HepG2 (cell line): ENCODE measurements at regions not wholly inside any gene's neighbourhood (a gene's known extent, or its start where the extent isn't known, plus 50 kb on each side); places are given as distances from the start of the nearest gene placed in this dataset.

Experiments used
- ATAC-seq: fragments of 200-7000 bp; cut with Tn5 transposase; 3 replicates; pipeline ENCODE4 v1.9.1; 2020; ENCODE audit warnings: mild to moderate bottlenecking, moderate library complexity
- BruUV-seq: library from RNA; stranded (reverse); fragments of 400-500 nt; replicated peaks from 2 replicates; lab custom pipeline; 2021; lab: Mats Ljungman, UMichigan
- CTCF ChIA-PET: fragments of 300-600 bp; formaldehyde crosslinking; extraction: SDS; loops from one replicate; lab custom pipeline; 2021; ENCODE audit warnings: low total read pairs, inconsistent platforms, low intra/inter-chr PET ratio; lab: Yijun Ruan, JAX
- POLR2A ChIA-PET: fragments of 350-600 bp; sonication (Branson Sonifier 250); formaldehyde crosslinking; loops from one replicate; lab custom pipeline; 2020; ENCODE audit warnings: antibody characterized with exemption, inconsistent platforms; lab: Yijun Ruan, JAX
- DNase-seq: peaks from one replicate; pipeline ENCODE4 v3.0.0-alpha.2; 2015; ENCODE audit warnings: low spot score
- FAIRE-seq: peaks from 3 replicates; lab custom pipeline; 2011; peaks lifted over from hg19 to GRCh38; lab: Jason Lieb, UNC
- H2AFZ ChIP-seq: one replicate; pipeline ENCODE4 v1.6.1; 2011; ENCODE audit warnings: low read length, inconsistent platforms
- H3K27ac ChIP-seq: fragments of 300-600 bp; 3 replicates; pipeline ENCODE4 v1.8.0; 2011; ENCODE audit warnings: mixed run types, mild to moderate bottlenecking, mixed read lengths, low read length, inconsistent platforms; ENCODE audit not compliant: insufficient read depth; ENCODE audit errors: extremely low read length
- H3K27me3 ChIP-seq, 2 experiments: fragments of 200-600 bp in 1 of 2; 2 replicates in 1 of 2; 3 replicates in 1 of 2; pipeline versions ENCODE4 v1.6.0 to v1.8.0; 2011; ENCODE audit warnings: low read length in 2 of 2, mild to moderate bottlenecking in 2 of 2, moderate library complexity in 2 of 2, inconsistent platforms in 1 of 2; ENCODE audit not compliant: insufficient read depth in 2 of 2, control insufficient read depth in 1 of 2
- H3K36me3 ChIP-seq, 2 experiments: fragments of 200-600 bp in 1 of 2; replicated peaks in 1 of 2; 2 replicates in 1 of 2; 3 replicates in 1 of 2; pipeline versions ENCODE4 v1.5.1 to v1.8.0; 2011; ENCODE audit warnings: low read length in 2 of 2, inconsistent platforms in 1 of 2; ENCODE audit not compliant: insufficient read depth in 2 of 2, control insufficient read depth in 1 of 2
- H3K4me1 ChIP-seq: 2 replicates; pipeline ENCODE4 v1.5.1; 2012; ENCODE audit warnings: low read length, inconsistent platforms; ENCODE audit not compliant: insufficient read depth
- H3K4me2 ChIP-seq: 2 replicates; pipeline ENCODE4 v1.6.0; 2011; ENCODE audit warnings: low read depth, low read length, inconsistent platforms
- H3K4me3 ChIP-seq, 3 experiments: fragments of 200-600 bp in 1 of 3; sonication (generic), shearing (Covaris generic) in 1 of 3; replicated peaks in 1 of 3; 2 replicates each; pipeline ENCODE4 v1.5.1; 2011 to 2016; ENCODE audit warnings: low read length in 3 of 3, inconsistent platforms in 2 of 3, low read depth in 2 of 3, mild to moderate bottlenecking in 2 of 3, control low read depth in 1 of 3, mixed read lengths in 1 of 3; ENCODE audit not compliant: insufficient read depth in 1 of 3
- H3K79me2 ChIP-seq: one replicate; pipeline ENCODE4 v1.6.1; 2011; ENCODE audit warnings: low read length, inconsistent platforms; ENCODE audit not compliant: insufficient read depth
- H3K9ac ChIP-seq: 2 replicates; pipeline ENCODE4 v1.6.0; 2011; ENCODE audit warnings: mild to moderate bottlenecking, low read depth, low read length, inconsistent platforms; ENCODE audit not compliant: insufficient read depth
- H3K9me3 ChIP-seq: 2 replicates; pipeline ENCODE4 v1.5.1; 2012; ENCODE audit warnings: mild to moderate bottlenecking, low read length
- H4K20me1 ChIP-seq: 2 replicates; pipeline ENCODE4 v1.6.0; 2011; ENCODE audit warnings: inconsistent platforms, mild to moderate bottlenecking, low read length, moderate library complexity; ENCODE audit not compliant: insufficient read depth
- IKZF1 ChIP-seq: fragments of 450-650 bp; IDR thresholded peaks from 2 replicates; pipeline ENCODE4 v1.7.1; 2016
- MZF1 ChIP-seq: sonication (generic); formaldehyde crosslinking; IDR thresholded peaks from 2 replicates; pipeline ENCODE4 v1.8.1; 2023; ENCODE audit warnings: mild to moderate bottlenecking, missing genetic modification reagents, borderline replicate concordance
- NR1H2 ChIP-seq: sonication (generic); formaldehyde crosslinking; IDR thresholded peaks from 2 replicates; pipeline ENCODE4 v1.8.1; 2022; ENCODE audit warnings: low read depth, missing genetic modification reagents, borderline replicate concordance
- PPARG ChIP-seq: conservative IDR thresholded peaks from 2 replicates; pipeline ENCODE4 v1.6.1; 2016; ENCODE audit warnings: missing biosample characterization, missing genetic modification reagents
- RARG ChIP-seq: sonication (generic); formaldehyde crosslinking; IDR thresholded peaks from 2 replicates; pipeline ENCODE4 v1.4.0; 2020; ENCODE audit warnings: low read depth, mild to moderate bottlenecking, missing genetic modification reagents
- ZFP90 ChIP-seq: sonication (generic); formaldehyde crosslinking; IDR thresholded peaks from 2 replicates; pipeline ENCODE4 v1.8.0; 2022; ENCODE audit warnings: missing genetic modification reagents, mild to moderate bottlenecking, inconsistent platforms, borderline replicate concordance
- ZNF335 ChIP-seq: sonication (generic); formaldehyde crosslinking; IDR thresholded peaks from 2 replicates; pipeline ENCODE4 v1.4.0; 2020; ENCODE audit warnings: missing genetic modification reagents
- ZNF570 ChIP-seq: sonication (generic); formaldehyde crosslinking; IDR thresholded peaks from 2 replicates; pipeline ENCODE4 v1.4.0; 2020; ENCODE audit warnings: mild to moderate bottlenecking, missing genetic modification reagents, borderline replicate concordance
- ZNF652 ChIP-seq: IDR thresholded peaks from 2 replicates; pipeline ENCODE4 v1.6.1; 2016; ENCODE audit warnings: low read depth, borderline replicate concordance
- ZNF781 ChIP-seq: sonication (generic); formaldehyde crosslinking; IDR thresholded peaks from 2 replicates; pipeline ENCODE4 v1.5.1; 2020; ENCODE audit warnings: borderline replicate concordance, mild to moderate bottlenecking, missing genetic modification reagents; ENCODE audit errors: not compliant biosample characterization
- ZSCAN30 ChIP-seq: sonication (generic); formaldehyde crosslinking; IDR thresholded peaks from 2 replicates; pipeline ENCODE4 v1.5.0; 2020; ENCODE audit warnings: mild to moderate bottlenecking, missing genetic modification reagents
- WGBS: methylation state at CpG from one replicate; pipeline ENCODE4 v1.1.6; 2017; ENCODE audit warnings: low lambda C conversion rate; 5-methylcytosine and 5-hydroxymethylcytosine counted together
- in situ Hi-C: cut with HindIII; loops from 2 replicates; pipeline ENCODE4 v1.10.0; 2017; ENCODE audit warnings: low pct_unique_long_range_greater_than_20kb; ENCODE audit not compliant: extremely low pct_ligation_motif_present
- intact Hi-C: fragments of 100-400 bp; cut with micrococcal nuclease; formaldehyde crosslinking; loops from one replicate; pipeline ENCODE4 v1.10.0; 2022; ENCODE audit not compliant: unreplicated experiment

GRCh38 chr14:83864106-83864505, 1665.8 kb upstream of the FLRT2 start (continued):
- no peak for TF ChIP-seq ZNF570 (CRISPR knock-in tag)
- no peak for TF ChIP-seq ZNF335 (CRISPR knock-in tag)
- TF ChIP-seq NR1H2 (CRISPR knock-in tag), result no peak
- no peak for TF ChIP-seq ZFP90 (CRISPR knock-in tag)
- no peak for TF ChIP-seq ZSCAN30 (CRISPR knock-in tag)
- no peak for TF ChIP-seq MZF1 (CRISPR knock-in tag)
- TF ChIP-seq PPARG (CRISPR knock-in tag), result no peak

- Histone ChIP-seq H3K4me1 (no peaks in the 10 kb centered on the region), H4K20me1 (no peaks in the 10 kb centered on the region), H2AFZ (no peak overlapping the region), H3K79me2 (no peaks in the 10 kb centered on the region), H3K27ac (no peak overlapping the region), H3K36me3 (no peaks in the 10 kb centered on the region), H3K4me3 (no peak overlapping the region), H3K27me3 (no peaks in the 10 kb centered on the region), H3K9me3 (peaks cover 90% of the 10 kb centered on the region), H3K4me2 (no peak overlapping the region), H3K9ac (no peak overlapping the region)
- WGBS, result 2% methylated on average over 5 of the region's 5 CpGs
- ATAC-seq, result no peak
- intact Hi-C loops (no loop called here), in situ Hi-C loops (no loop called here)
- POLR2A ChIA-PET, result no interaction called here
- BruUV-seq, result no TSS peak
- no peak for DNase-seq
- no peak for FAIRE-seq
- TF ChIP-seq RARG (CRISPR knock-in tag) (no peak), ZNF652 (CRISPR knock-in tag) (no peak), ZNF781 (CRISPR knock-in tag) (no peak), IKZF1 (no peak)
- CTCF ChIA-PET, result no interaction called here
These were observed 1662.2 kb upstream of the FLRT2 start for GRCh38 chr14:83867566-83868225.
